ACHN (cell line): ENCODE measurements at regions not wholly inside any gene's neighbourhood (a gene's known extent, or its start where the extent isn't known, plus 50 kb on each side); places are given as distances from the start of the nearest gene placed in this dataset.
"Not testable (repeated sequence)": the region's sequence is repeated elsewhere in the genome, so short reads cannot be mapped to it uniquely, and the experiment has no call there.

Experiments used
- DNase-seq: peaks from one replicate; pipeline ENCODE4 v3.0.0-alpha.2; 2015
- in situ Hi-C: cut with HindIII; loops from 2 replicates; pipeline ENCODE4 v1.10.0; 2017; ENCODE audit warnings: low sequenced_read_pairs, low pct_ligation_motif_present, low pct_unique_long_range_greater_than_20kb

DNA sequence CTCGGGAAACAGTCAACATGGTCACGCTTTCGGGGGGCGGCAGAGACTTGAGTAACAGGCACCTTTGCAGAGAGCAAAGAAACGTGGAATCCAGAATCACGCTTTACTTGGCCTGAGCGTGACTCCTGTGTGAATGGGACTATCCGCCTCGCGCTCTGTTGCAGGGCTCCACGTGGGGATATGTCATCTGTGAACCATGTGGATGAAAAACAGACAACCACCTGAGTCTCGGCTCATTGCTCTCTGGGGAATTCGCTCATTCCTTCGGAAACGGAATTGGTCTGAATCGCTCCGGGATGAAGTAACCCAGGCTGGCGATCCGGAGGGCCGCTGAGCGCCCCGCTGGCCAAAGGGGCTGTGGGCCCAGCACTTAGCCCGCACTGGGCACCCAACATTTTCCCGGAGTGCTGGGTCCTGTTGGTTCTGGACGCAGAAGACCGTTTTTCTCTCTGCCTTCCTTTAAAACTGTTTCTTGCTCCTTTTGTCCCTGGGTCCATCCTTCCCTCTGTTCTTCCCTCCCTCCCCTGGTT lies 1848.2 kb upstream of the DEFB115 start:
- DNase-seq, in situ Hi-C loops: not testable (repeated sequence)

DNA sequence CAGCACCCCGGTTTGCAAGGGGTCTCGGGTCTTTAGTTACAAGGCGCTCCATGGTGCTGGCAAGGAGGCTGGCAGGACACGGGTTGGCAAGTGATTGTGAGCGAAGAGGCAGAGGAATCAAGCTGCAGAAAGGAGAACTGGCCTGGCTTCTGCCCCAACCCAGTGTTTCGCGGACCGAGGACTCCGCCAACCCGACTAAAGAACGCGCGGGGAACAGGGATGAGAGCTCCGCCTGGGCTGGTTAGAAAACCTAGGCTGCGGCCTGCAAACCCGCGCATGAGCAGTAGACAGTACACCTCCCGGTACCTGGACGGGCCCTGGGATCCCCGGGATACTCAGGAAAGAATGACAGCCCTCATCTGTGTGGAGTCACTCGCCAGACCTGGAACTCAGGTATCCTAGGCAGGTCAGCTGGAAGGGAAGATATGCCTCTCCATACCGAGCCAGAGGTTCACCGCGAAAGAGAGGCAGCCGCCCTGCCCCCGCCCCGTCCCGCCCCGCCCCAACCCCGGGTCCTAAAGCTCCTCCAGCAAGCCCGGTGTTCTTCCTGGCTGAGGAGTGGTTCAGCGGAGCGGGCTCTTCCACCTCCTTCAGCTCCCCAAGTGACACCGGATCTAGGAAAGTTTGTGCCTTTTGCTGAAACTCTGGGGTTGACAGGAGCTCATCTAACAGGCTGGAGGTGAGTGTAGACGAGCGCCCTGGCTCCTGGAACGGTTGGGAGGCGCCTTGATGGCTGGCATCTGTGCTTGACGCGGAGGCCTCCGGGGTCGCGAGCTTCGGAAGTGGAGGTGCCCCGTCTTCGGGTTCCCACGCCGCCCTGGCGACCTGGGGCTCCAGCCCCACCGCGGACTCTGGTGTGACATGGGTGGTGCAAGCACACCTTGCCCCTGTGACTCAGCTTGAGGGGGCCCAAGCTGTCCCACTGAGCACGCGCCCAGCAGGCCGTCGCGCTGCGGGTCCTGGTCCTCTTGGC lies 1847.3 kb upstream of the DEFB115 start:
- in situ Hi-C loops, result no loop called here
- DNase-seq, result no peak

DNA sequence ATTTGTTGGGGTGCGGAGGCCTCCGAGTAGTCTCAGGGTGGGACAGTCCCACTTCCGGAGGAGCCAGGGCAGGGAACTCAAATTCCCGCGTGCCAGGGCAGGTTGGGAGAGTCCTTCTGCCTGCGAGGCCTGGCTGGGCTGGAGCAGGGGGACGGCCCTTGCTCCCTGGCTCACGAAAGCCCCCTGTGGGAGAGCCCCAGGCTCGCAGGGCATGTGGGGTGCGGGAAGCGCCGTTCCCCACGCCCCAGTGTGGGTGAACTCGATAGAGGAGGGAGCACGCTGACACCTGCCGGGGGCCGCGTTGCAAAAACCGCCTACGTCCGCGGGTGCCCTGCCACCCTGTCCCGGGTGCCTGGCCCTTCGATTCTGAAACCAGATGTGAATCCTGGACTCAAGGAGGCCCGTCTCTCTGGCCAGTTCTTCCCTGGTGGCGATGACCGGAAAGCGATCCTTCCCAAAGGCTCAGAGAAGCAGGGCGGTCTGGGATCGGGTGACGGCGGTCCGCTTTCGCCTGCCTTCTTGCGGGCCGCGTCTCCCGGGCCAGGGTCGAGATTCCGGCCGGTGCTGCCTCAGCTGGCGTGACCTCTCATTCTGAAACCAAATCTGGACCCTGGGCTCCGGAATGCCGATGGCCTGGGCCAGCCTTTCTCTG lies 1846.5 kb upstream of the DEFB115 start:
- DNase-seq, result no peak
- in situ Hi-C loops, result no loop called here

DNA sequence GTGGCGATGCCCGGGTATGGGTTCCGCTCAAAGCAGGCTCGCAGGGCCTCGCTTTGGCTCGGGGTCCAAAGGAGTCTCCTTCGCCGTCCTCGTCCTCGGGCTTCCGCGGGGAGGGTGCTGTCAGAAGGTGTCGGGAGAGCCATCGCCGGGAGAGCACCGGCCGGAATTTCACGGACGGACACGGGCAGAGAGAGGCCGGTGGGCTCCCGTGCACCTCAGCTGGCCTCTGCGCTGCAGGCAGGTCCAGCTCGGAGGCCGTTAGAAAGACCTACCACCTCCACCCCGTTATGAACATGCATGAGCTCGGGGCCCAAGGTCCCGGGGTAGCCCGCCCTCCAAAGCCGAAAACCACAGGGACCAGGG lies 1846.0 kb upstream of the DEFB115 start:
- DNase-seq, in situ Hi-C loops: not testable (repeated sequence)

DNA sequence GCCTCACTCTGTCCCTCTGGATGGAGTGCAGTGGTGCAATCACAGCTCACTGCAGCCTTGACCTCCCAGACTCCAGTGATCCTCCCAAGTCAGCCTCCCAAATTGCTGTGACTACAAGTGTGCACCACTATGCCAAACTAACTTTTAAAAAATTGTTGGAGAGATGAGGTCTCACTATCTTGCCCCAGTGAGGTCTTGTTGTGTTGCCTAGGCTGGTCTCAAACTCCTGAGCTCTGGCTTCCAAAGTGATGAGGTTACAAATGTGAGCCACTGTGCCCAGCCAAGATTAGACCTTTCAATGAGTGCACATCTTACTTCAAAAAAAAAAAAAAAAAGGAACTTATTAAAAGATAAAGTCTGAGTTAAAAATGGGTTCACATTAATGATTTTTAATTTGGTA lies 1838.1 kb upstream of the DEFB115 start:
- in situ Hi-C loops, result no loop called here

DNA sequence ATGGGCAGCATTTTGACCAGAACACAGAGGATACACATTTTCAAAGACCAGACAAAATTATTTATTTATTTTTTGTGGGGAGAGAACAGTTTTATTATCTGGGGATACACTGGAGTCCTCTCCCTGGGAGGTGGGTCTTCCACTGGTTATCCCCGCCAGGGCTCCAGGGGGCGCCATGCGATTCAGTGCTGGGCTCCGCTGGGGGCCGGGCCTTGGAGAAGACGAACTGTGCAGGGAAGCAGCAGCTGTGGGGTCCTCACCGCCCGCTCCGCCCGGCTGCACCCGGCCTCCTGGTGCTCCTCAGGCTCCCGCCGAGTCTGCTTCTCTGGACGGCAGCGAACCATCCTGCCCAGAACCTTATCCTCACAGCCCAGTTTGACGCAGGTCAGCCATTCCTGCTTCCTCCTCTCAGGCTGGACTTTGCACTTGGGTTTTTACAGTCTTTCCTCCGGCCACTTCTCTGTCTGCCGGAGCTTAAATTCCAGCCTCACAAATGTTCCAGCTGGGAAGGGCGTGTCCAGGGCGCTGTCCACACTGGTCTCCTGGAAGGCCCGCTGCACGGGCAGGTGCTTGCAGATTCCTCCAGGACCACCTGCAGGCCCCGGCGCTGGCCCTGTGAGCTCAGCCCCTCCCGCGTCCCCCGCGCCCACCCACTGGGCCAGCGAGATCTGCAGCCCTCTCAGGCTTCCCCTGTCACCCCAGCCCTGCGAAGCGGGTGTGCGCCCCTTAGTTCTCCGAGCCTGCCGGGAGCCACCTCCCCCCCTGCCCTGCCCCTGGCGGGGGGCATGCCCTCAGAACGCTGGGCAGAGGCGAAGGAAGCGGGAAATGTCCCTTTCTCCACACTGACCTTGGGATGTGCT lies 1830.0 kb upstream of the DEFB115 start:
- peak; percentile 41 for DNase-seq
- in situ Hi-C loops, result no loop called here

More for the DNA sequence above, 1838.1 kb upstream of the DEFB115 start:
- no peak for DNase-seq

DNA sequence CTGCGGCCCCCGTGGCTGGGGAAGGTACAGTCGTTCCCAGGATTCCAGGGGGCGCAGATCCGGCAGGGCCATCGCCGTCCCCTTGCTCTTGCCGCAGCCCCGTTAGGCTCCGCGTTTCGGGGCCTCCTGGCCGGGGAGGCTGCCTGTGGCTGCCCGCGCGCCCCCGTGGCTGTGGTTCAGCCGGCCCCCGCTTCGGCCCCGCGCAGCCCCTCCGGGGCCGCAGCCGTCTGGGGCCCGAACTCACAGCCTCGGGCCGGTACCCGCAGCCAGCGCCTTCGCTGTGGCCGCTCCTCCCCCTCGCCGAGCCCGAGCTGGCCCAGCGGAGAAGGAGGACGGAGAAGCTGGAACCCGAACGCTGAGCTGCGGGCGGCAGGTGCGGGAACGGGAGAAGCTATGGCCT lies 1826.9 kb upstream of the DEFB115 start:
- in situ Hi-C loops, result no loop called here
- no peak for DNase-seq

DNA sequence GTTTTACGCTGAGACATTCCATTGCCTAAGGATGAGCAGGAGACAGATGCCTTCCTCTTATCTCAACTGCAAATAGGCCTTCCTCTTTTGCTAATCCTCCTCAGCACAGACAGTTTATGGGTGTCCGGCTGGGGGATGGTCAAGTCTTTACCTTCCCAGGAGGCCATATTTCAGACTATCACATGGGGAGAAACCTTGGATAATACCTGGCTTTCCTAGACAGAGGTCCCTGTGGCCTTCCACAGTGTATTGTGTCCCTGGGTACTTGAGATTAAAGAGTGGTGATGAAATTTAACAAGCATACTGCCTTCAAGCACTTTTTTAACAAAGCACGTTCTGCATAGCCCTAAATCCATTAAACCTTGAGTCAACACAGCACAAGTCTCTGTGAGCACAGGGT lies 1816.7 kb upstream of the DEFB115 start:
- in situ Hi-C loops, DNase-seq: not testable (repeated sequence)

DNA sequence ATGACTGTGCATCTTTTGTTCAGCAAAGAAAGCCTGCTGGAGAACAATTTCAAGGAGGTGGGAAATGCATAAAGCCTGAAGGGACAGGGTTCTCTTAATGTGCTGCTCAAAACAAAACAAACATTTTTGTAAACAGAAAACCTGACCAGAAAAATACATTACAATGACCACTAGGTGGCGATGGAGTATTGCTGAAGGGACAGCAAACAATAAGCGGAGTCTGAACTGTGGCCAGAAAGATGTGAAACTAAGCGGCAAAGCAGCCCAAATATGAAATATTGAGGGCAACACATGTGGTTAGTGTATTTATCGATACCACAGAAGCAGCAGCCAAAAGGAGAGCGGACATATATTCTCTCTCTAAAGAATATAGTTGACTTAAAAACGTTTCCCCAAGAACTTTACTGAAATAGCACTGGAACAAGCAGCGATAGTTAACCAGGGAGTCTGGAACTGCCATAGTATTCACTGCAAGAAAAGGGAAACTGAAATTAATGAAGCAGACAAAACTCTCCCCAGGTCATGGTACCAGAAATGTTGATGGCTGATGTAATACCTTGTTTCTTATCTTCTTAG lies 1814.2 kb upstream of the DEFB115 start:
- in situ Hi-C loops, result not testable (repeated sequence)

DNA sequence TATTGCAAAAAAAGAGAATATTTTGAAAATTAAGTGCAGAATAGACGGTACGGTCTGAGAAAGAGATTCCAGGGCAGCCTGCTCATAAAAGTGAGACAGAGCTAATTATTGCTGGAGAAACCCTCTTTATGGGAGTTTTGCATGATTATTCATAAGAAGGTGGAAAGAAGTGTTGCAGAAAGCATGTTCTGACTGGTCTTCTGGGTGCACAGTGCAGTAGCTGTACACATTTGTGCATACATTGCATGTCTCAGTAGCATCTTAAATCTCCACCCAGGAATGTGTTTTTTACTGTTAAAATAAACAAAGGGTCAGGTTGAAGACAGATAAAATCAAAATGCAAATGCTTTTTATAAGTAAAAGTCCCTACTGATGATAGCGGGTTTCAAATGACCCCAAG lies 1813.6 kb upstream of the DEFB115 start:
- no peak for DNase-seq
- in situ Hi-C loops, result no loop called here

More for the DNA sequence above, 1814.2 kb upstream of the DEFB115 start:
- DNase-seq, result peak; percentile 64

DNA sequence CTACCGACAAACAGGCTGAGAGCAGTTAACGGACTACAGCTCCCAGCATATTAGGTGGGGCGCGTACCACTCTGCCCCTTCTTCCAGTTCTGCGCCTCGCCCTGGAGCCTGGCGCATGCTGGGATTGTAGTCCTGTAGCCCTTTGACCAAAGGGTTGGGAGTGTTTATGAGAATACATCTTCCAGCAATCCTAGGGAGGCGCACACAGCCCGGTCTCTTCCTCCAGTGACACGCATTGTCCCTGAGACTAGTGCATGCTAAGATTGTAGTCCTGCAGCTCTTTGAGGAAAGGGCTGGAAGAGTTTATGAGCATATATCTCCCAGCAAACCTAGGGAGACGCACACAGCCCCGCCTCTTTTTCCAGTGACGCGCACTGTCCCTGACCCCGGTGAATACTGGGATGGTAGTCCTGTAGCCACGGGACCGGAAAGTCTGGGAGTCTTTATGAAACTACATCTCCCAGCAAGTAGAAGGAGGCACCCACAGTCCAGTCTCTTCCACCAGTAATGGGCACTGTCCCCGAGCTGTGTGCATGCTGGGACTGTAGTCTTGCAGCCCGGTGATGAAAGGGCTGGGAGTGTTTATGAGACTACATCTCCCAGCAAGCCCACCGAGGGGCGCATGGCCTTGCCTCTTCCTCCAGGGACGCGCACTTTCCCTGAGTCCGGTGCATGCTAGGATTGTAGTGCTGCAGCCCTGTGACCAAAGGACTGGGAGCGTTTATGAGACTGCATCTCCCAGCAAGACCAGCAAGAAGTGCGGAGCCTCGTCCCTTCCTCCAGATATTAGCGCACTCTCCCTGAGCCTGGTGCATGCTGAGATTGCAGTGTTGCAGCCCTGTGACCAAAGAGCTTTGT lies 1812.2 kb upstream of the DEFB115 start:
- in situ Hi-C loops, result not testable (repeated sequence)
- peak; percentile 96 for DNase-seq

DNA sequence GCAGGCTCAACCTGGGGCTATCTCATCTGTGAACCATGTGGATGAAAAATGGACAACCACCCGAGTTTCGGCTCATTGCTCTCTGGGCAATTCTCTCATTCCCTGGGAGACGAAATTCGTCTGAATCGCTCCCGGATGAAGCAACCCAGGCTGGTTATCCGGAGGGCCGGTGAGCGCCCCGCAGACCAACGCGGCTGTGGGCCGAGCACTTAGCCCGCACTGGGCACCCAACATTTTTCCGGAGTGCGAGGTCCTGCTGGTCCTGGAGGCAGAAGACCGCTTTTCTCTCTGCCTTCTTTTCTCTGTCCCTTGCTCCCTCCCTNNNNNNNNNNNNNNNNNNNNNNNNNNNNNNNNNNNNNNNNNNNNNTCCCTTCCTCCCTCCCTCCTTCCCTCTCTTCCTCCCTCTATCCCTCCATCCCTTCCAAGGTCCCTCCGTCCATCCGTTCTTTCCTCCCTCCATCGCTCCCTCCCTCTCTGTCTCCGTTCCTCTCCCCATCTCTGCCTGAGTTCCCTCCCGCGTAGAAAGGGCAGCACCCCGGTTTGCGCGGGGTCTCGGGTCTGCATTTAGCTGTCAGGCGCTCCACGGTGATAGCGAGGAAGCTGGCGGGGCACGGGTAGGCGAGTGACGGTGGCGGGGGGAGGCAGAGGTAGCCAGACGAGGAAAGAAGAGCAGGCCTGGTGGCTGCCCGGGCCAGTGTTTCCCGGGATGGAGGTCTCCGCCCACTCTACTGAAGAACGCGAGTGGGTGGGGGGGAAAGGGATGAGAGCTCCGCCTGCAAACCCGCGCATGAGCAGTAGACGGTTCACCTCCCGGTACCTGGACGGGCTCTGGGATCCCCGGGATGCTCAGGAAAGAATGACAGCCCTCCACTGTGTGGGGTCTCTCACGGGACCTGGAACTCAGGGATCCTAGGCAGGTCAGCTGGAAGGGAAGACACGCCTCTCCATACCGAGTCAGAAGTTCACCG lies 1809.7 kb upstream of the DEFB115 start:
- in situ Hi-C loops, DNase-seq: not testable (repeated sequence)

DNA sequence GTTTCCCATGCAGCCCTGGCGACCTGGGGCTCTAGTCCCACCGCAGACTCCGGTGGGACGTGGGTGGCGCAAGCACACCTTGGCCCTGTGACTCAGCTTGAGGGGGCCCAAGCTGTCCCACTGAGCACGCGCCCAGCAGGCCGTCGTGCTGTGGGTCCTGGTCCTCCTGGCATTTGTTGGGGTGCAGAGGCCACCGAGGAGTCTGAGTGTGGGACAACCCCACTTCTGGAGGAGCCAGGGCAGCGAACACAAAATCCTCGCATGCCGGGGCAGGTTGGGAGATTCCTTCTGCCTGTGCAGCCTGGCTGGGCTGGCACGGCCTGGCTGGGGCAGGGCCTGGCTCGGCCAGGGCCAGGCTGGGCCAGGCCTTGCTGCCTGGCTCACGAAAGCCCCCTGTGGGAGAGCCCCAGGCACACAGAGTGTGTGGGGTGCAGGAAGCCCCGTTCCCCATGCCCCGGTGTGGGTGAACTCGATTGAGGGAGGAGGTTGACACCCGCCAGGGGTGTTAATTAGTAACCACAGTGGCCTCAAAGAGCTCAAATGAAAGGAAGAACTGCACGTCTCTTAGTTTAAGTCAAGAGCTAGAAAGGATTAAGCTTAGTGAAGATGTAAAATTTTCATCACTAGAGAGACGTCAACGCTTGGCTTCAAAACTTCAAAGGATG lies 1808.5 kb upstream of the DEFB115 start:
- in situ Hi-C loops, result no loop called here
- DNase-seq, result no peak

DNA sequence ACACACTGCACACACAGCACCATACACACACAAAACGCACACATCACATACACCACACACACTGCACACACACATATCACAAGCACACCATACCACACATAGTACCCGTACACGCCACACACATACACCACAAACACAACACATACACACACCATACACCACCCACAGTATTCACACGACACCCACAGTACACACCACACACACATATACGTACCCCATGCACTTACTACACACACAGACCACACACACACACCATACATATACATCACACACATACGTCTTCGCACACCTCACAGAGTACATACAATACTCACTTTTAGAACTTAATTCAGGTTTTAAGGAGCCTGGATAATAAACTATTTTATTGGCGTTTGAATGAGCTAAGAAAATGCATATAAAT lies 1805.3 kb upstream of the DEFB115 start:
- no peak for DNase-seq
- in situ Hi-C loops, result no loop called here

DNA sequence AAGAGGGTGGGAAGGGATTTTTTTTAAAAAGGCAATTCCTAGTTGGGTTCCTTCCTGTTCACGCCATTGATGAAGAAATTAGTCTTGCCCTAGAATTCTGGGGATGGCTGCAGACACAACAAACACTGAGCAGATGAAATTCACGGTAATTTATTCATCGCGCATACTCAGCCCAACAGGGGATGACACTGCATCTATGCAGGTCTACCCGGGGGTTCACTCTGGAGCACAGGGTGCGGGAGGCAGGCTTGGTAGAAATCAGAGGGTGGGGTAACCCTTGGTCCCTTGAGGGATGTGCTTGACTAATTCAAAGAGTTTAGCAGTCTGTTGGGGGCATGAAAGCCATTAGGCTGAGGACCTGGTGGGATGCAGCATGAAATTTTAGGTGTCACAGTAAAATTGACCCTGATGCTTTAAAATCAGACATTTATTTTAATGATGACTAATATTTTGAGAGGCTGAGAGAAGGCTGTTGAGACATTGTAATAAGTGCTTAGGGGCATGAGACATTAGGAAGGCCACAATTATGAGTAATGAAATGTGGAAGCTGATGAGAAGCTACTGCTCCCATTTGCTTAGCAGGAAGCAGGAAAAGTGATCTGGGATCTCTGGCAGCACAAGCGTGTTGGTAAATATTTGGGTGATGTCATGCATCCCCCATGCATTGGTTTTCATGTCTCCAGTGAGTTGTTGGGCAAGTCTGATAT lies 1800.3 kb upstream of the DEFB115 start:
- in situ Hi-C loops, DNase-seq: not testable (repeated sequence)
